Hematopoietic multipotent progenitor cell treated with erythropoietin and hydrocortisone succinate and interleukin-3 and kit ligand, for 8 days (in vitro differentiated cells): ENCODE measurements at regions not wholly inside any gene's neighbourhood (a gene's known extent, or its start where the extent isn't known, plus 50 kb on each side); places are given as distances from the start of the nearest gene placed in this dataset.

Experiments
- DNase-seq: peaks from one replicate; pipeline ENCODE4 v3.0.0-alpha.2; 2015

GRCh38 chr21:16865632-16866031, 647.2 kb upstream of the CXADR start:
- DNase-seq, result no peak

GRCh38 chr21:16866851-16867250, 646.0 kb upstream of the CXADR start:
- DNase-seq, result no peak

- no peak for DNase-seq
Measured at GRCh38 chr21:16870103-16870502, 642.7 kb upstream of the CXADR start.

GRCh38 chr21:16872616-16873015, 640.2 kb upstream of the CXADR start:
- no peak for DNase-seq

- no peak for DNase-seq
Measured at GRCh38 chr21:16873176-16873575, 639.7 kb upstream of the CXADR start.

- DNase-seq, result no peak
Measured at GRCh38 chr21:16873596-16873995, 639.2 kb upstream of the CXADR start.

- no peak for DNase-seq
Measured at GRCh38 chr21:16879479-16879878, 633.4 kb upstream of the CXADR start.

GRCh38 chr21:16891821-16892220, 621.0 kb upstream of the CXADR start:
- no peak for DNase-seq

GRCh38 chr21:16900685-16901084, 612.2 kb upstream of the CXADR start:
- no peak for DNase-seq

GRCh38 chr21:16908077-16908476, 604.8 kb upstream of the CXADR start:
- no peak for DNase-seq

GRCh38 chr21:16910435-16911165, 602.2 kb upstream of the CXADR start:
- no peak for DNase-seq

- no peak for DNase-seq
Measured at GRCh38 chr21:16911166-16911607, 601.7 kb upstream of the CXADR start.

GRCh38 chr21:16912075-16912474, 600.8 kb upstream of the CXADR start:
- no peak for DNase-seq

GRCh38 chr21:16913010-16913409, 599.8 kb upstream of the CXADR start:
- no peak for DNase-seq

GRCh38 chr21:16928439-16928838, 584.4 kb upstream of the CXADR start:
- DNase-seq, result no peak

GRCh38 chr21:16932314-16932713, 580.5 kb upstream of the CXADR start:
- DNase-seq, result no peak

GRCh38 chr21:16942703-16943102, 570.1 kb upstream of the CXADR start:
- no peak for DNase-seq

GRCh38 chr21:16943231-16943630, 569.6 kb upstream of the CXADR start:
- no peak for DNase-seq

- no peak for DNase-seq
Measured at GRCh38 chr21:16945580-16945979, 567.3 kb upstream of the CXADR start.

- DNase-seq, result no peak
Measured at GRCh38 chr21:16956824-16957223, 556.0 kb upstream of the CXADR start.

- no peak for DNase-seq
Measured at GRCh38 chr21:16965424-16965823, 547.4 kb upstream of the CXADR start.

GRCh38 chr21:16968436-16968835, 544.4 kb upstream of the CXADR start:
- DNase-seq, result no peak

GRCh38 chr21:16969636-16970035, 543.2 kb upstream of the CXADR start:
- DNase-seq, result no peak

- no peak for DNase-seq
Measured at GRCh38 chr21:16974060-16974459, 538.8 kb upstream of the CXADR start.

- DNase-seq, result no peak
Measured at GRCh38 chr21:16976193-16976592, 536.6 kb upstream of the CXADR start.
